Ishikawa (cell line): ENCODE measurements at regions not wholly inside any gene's neighbourhood (a gene's known extent, or its start where the extent isn't known, plus 50 kb on each side); places are given as distances from the start of the nearest gene placed in this dataset.

ENCODE experiments used
- EGR1 ChIP-seq: IDR thresholded peaks from 2 replicates; pipeline ENCODE4 v1.6.1; 2012
- EP300 ChIP-seq: IDR thresholded peaks from 2 replicates; pipeline ENCODE4 v1.6.1; 2012; ENCODE audit warnings: borderline replicate concordance
- RAD21 ChIP-seq: IDR thresholded peaks from 2 replicates; pipeline ENCODE4 v1.6.1; 2012; ENCODE audit warnings: low read depth
- TAF1 ChIP-seq: IDR thresholded peaks from 2 replicates; pipeline ENCODE4 v1.6.1; 2012; ENCODE audit warnings: low read depth, mild to moderate bottlenecking

DNA sequence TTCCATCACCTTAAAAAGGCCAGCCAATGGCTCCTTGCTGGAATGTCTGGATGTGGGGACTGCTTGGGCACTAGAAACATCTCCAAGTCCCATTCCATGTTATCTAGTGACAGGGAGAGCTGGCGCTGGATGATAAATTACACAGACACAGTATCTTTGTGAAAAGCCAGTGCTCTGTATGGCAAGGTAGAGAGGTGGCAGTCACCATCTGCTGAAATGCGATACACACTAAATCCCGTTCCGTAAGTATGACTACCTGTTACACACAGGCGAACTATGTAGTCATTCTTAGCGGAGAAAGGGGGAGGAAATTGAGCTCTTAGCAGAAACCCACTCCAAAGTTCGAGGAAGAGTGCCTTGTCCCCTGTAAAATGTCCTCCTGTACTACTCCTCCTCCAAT lies 81.0 kb upstream of the MYOCD start:
- TF ChIP-seq EGR1, result no peak
- TF ChIP-seq TAF1, result no peak
- no peak for TF ChIP-seq EP300
- TF ChIP-seq RAD21, result no peak
